Adrenal gland (tissue), 5 donors: ENCODE measurements at regions not wholly inside any gene's neighbourhood (a gene's known extent, or its start where the extent isn't known, plus 50 kb on each side); places are given as distances from the start of the nearest gene placed in this dataset.

ENCODE experiments used
- CTCF ChIP-seq, 6 experiments: fragments of 450-650 bp in 4 of 6; fragments of 200-600 bp in 2 of 6; sonication (generic) in 1 of 6; IDR thresholded peaks; 1 replicate in 5 of 6; 2 replicates in 1 of 6; pipeline versions ENCODE4 v1.5.1 to v1.8.0; 2016 to 2021; ENCODE audit warnings: antibody characterized with exemption in 6 of 6, mild to moderate bottlenecking in 2 of 6, moderate library complexity in 1 of 6
- POLR2A ChIP-seq, 2 donors: fragments of 450-650 bp; IDR thresholded peaks; one replicate each; pipeline ENCODE4 v1.6.1; 2017; ENCODE audit warnings: antibody characterized with exemption in 2 of 2, mild to moderate bottlenecking in 2 of 2, moderate library complexity in 1 of 2
- donor health status: DM: no; HTN: no; CAD: no.

GRCh38 chr10:37478381-37478780 lies 353.0 kb downstream of the ANKRD30A start:
- no peak for TF ChIP-seq POLR2A (IDR thresholded peaks at IDR 0.05)
- TF ChIP-seq CTCF (IDR thresholded peaks at IDR 0.05) = no peak
